ENCODE measurements at regions not wholly inside any gene's neighbourhood (a gene's known extent, or its start where the extent isn't known, plus 50 kb on each side); places are given as distances from the start of the nearest gene placed in this dataset.

- TF ChIP-seq MAX (IDR thresholded peaks at IDR 0.05) (no peak), REST (IDR thresholded peaks at IDR 0.05; ENCODE audit: low read depth) (no peak), EP300 (IDR thresholded peaks at IDR 0.05; ENCODE audit: borderline replicate concordance) (no peak), TEAD4 (IDR thresholded peaks at IDR 0.05) (no peak), ZBTB7A (IDR thresholded peaks at IDR 0.05; ENCODE audit: low read depth) (no peak), CEBPB (IDR thresholded peaks at IDR 0.05) (no peak), TAF1 (IDR thresholded peaks at IDR 0.05; ENCODE audit: low read depth) (no peak), USF1 (IDR thresholded peaks at IDR 0.05) (no peak), EGR1 (IDR thresholded peaks at IDR 0.05) (no peak)
Observed at GRCh38 chr3:193021506-193022010, 103.9 kb upstream of the MB21D2 start.
